Spleen (tissue), 11 donors: ENCODE measurements at regions not wholly inside any gene's neighbourhood (a gene's known extent, or its start where the extent isn't known, plus 50 kb on each side); places are given as distances from the start of the nearest gene placed in this dataset.
"Not testable (repeated sequence)": the region's sequence is repeated elsewhere in the genome, so short reads cannot be mapped to it uniquely, and the experiment has no call there.

Source experiments
- DNase-seq: peaks from one replicate; pipeline ENCODE4 v3.0.0-alpha.2; 2020
- H3K27ac ChIP-seq, 8 donors: fragments of 200-600 bp; sonication (generic) in 7 of 8; 1 replicate in 4 of 8; 2 replicates in 4 of 8; pipeline versions ENCODE4 v1.5.0 to v1.8.0; 2016 to 2021; ENCODE audit warnings: inconsistent platforms in 4 of 8, mild to moderate bottlenecking in 4 of 8, moderate library complexity in 1 of 8
- H3K27me3 ChIP-seq, 7 donors: fragments of 200-600 bp; sonication (generic) in 6 of 7; replicated peaks in 1 of 7; 1 replicate in 4 of 7; 2 replicates in 3 of 7; pipeline versions ENCODE4 v1.5.0 to v1.8.0; 2016 to 2021; ENCODE audit warnings: inconsistent platforms in 3 of 7, mild to moderate bottlenecking in 1 of 7
- H3K36me3 ChIP-seq, 6 donors: fragments of 200-600 bp; sonication (generic) in 5 of 6; 1 replicate in 4 of 6; 2 replicates in 2 of 6; pipeline versions ENCODE4 v1.5.0 to v1.8.0; 2016 to 2021; ENCODE audit warnings: inconsistent platforms in 2 of 6
- H3K4me1 ChIP-seq, 6 donors: fragments of 200-600 bp; sonication (generic) in 5 of 6; 1 replicate in 3 of 6; 2 replicates in 3 of 6; pipeline versions ENCODE4 v1.5.0 to v1.8.0; 2016 to 2021; ENCODE audit warnings: inconsistent platforms in 3 of 6
- H3K4me3 ChIP-seq, 8 donors: fragments of 200-600 bp; sonication (generic) in 7 of 8; 1 replicate in 4 of 8; 2 replicates in 4 of 8; pipeline versions ENCODE4 v1.5.0 to v1.8.0; 2016 to 2021; ENCODE audit warnings: inconsistent platforms in 4 of 8, mild to moderate bottlenecking in 4 of 8, moderate library complexity in 2 of 8
- H3K9me3 ChIP-seq, 8 donors: fragments of 200-600 bp; sonication (generic) in 7 of 8; 1 replicate in 4 of 8; 2 replicates in 4 of 8; pipeline versions ENCODE4 v1.5.0 to v1.8.0; 2016 to 2021; ENCODE audit warnings: inconsistent platforms in 4 of 8
- POLR2A ChIP-seq, 3 donors: fragments of 450-650 bp; IDR thresholded peaks; one replicate each; pipeline ENCODE4 v1.5.1; 2017; ENCODE audit warnings: antibody characterized with exemption in 3 of 3, mild to moderate bottlenecking in 1 of 3
- POLR2AphosphoS5 ChIP-seq, 3 donors: sonication (generic); formaldehyde crosslinking; IDR thresholded peaks; one replicate each; pipeline ENCODE4 v1.5.1; 2017; ENCODE audit warnings: antibody characterized with exemption in 3 of 3
- WGBS, 5 donors: extraction: QIAGEN DNeasy Blood & Tissue Kit in 3 of 5; methylation state at CpG; one replicate each; pipeline versions ENCODE4 v1.1.5 to v1.1.7; 2013 to 2018; 5-methylcytosine and 5-hydroxymethylcytosine counted together
- intact Hi-C: fragments of 100-400 bp; cut with DNase I; formaldehyde crosslinking; loops from one replicate; pipeline ENCODE4 v1.15.0; 2023; ENCODE audit warnings: low total_unique reads
- TF ChIP-seq, protein P1 (sequence below), 11 experiments: fragments of 200-600 bp in 7 of 11; fragments of 450-650 bp in 4 of 11; sonication (generic) in 4 of 11; IDR thresholded peaks in 8 of 11; conservative IDR thresholded peaks in 3 of 11; 1 replicate in 7 of 11; 2 replicates in 4 of 11; pipeline versions ENCODE4 v1.4.0 to v1.8.0; 2016 to 2021; ENCODE audit warnings: antibody characterized with exemption in 11 of 11, inconsistent platforms in 4 of 11, mild to moderate bottlenecking in 1 of 11
- donor health status: healthy with polysubstance abuse.
- donor health status: DM: no; HTN: no; CAD: no; lungs with moderate emphysema.
- donor health status: DM: no; HTN: no; CAD: no.
- donor health status: Bipolar disorder and iron deficiency.
- donor health status: healthy.
- donor health status: DM: no; HTN: no; CAD: no.
- donor health status: DM: yes; HTN: yes; CAD: no.

DNA sequence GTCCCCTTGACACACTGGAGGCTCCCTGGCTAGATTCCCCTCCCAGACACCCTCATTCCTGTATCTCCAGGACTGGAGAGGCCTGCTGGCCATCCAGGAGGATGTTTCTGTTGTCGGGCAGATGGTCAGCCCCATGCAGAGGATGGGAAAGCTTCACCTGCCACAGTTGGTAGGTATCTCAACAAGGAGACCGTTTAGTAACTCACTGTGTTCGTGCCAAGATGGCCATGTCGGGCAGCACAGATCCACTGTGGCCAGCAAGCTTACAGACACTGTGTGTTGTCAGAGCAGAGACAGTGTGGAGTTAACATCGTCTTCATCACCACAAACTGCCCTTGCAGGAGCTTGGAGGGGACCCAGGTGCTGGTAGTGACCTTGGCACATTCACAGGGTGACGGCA is 390.9 kb downstream of the SEC14L1 start:
- peaks cover 6 to 16% (median 11%) of the 10 kb centered on the region in 6 donors for H3K4me1 ChIP-seq
- no peak for DNase-seq
- WGBS, 5 donors, result 83 to 95% (median 85%) methylated on average over 6 of the region's 6 CpGs
- no peak for TF ChIP-seq POLR2A (IDR thresholded peaks at IDR 0.05)
- TF ChIP-seq, protein P1, sequence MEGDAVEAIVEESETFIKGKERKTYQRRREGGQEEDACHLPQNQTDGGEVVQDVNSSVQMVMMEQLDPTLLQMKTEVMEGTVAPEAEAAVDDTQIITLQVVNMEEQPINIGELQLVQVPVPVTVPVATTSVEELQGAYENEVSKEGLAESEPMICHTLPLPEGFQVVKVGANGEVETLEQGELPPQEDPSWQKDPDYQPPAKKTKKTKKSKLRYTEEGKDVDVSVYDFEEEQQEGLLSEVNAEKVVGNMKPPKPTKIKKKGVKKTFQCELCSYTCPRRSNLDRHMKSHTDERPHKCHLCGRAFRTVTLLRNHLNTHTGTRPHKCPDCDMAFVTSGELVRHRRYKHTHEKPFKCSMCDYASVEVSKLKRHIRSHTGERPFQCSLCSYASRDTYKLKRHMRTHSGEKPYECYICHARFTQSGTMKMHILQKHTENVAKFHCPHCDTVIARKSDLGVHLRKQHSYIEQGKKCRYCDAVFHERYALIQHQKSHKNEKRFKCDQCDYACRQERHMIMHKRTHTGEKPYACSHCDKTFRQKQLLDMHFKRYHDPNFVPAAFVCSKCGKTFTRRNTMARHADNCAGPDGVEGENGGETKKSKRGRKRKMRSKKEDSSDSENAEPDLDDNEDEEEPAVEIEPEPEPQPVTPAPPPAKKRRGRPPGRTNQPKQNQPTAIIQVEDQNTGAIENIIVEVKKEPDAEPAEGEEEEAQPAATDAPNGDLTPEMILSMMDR (IDR thresholded peaks at IDR 0.05 in 8 of 11, conservative IDR thresholded peaks at IDR 0.05 in 3 of 11), result no peak
- TF ChIP-seq POLR2AphosphoS5 (IDR thresholded peaks at IDR 0.05), result no peak
- H3K36me3 ChIP-seq, result no peaks in the 10 kb centered on the region
- H3K27me3 ChIP-seq, result peaks cover 4 to 46% (median 26%) of the 10 kb centered on the region in 7 donors
- no peak overlapping the region for H3K4me3 ChIP-seq
- intact Hi-C loops, result no loop called here
- H3K9me3 ChIP-seq, result peaks cover 0 to 13% (median 5%) of the 10 kb centered on the region in 8 donors
- no peak overlapping the region for H3K27ac ChIP-seq

DNA sequence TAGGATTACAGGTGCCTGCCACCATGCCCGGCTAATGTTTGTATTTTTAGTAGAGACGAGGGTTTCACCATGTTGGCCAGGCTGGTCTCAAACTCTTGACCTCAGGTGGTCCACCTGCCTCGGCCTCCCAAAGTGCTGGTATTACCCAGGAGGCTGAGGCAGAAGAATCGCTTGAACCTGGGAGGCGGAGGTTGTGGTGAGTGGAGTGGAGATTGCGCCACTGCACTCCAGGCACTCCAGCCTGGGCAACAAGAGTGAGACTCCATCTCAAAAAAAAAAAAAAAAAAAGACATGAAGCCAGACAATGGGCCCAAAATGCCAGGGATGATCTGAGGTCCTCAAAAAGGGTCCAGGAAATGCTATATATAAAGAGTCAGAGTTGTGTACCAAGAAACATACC is 392.9 kb downstream of the SEC14L1 start:
- Histone ChIP-seq H3K27me3 (peaks cover 4 to 43% (median 15%) of the 10 kb centered on the region in 7 donors), H3K9me3 (peaks cover 0 to 13% (median 5%) of the 10 kb centered on the region in 8 donors)
- H3K4me1 ChIP-seq, H3K36me3 ChIP-seq, H3K4me3 ChIP-seq, H3K27ac ChIP-seq, intact Hi-C loops: not testable (repeated sequence)
- DNase-seq, result peak; percentile 10
- 80 to 98% (median 93%) methylated on average over 6 of the region's 6 CpGs for WGBS, 5 donors

DNA sequence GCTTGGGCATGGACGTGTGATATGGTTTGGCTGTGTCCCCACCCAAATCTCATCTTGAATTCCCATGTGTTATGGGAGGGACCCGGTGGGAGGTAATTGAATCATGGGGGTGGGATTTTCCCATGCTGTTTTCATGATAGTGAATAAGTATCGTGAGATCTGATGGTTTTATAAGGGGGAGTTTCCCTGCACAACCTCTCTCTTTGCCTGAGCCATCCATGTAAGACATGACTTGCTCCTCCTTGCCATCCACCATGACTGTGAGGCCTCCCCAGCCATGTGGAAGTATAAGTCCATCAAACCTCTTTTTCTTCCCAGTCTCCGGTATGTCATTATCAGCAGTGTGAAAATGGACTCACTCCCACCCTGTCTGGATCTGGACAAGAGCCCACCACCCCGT is 393.4 kb downstream of the SEC14L1 start:
- WGBS, 5 donors, result 76 to 91% (median 89%) methylated on average over 5 of the region's 5 CpGs
- Histone ChIP-seq H3K4me1 (peaks cover 0 to 2% (median under 1%) of the 10 kb centered on the region in 6 donors), H3K27ac (no peak overlapping the region), H3K9me3 (peaks cover 0 to 13% (median 5%) of the 10 kb centered on the region in 8 donors), H3K36me3 (no peaks in the 10 kb centered on the region), H3K4me3 (no peak overlapping the region), H3K27me3 (peaks cover 2 to 39% (median 11%) of the 10 kb centered on the region in 7 donors)
- TF ChIP-seq POLR2A (IDR thresholded peaks at IDR 0.05) (no peak), POLR2AphosphoS5 (IDR thresholded peaks at IDR 0.05) (no peak)
- TF ChIP-seq, protein P1 (IDR thresholded peaks at IDR 0.05 in 8 of 11, conservative IDR thresholded peaks at IDR 0.05 in 3 of 11), result no peak
- DNase-seq, result no peak
- intact Hi-C loops, result no loop called here

DNA sequence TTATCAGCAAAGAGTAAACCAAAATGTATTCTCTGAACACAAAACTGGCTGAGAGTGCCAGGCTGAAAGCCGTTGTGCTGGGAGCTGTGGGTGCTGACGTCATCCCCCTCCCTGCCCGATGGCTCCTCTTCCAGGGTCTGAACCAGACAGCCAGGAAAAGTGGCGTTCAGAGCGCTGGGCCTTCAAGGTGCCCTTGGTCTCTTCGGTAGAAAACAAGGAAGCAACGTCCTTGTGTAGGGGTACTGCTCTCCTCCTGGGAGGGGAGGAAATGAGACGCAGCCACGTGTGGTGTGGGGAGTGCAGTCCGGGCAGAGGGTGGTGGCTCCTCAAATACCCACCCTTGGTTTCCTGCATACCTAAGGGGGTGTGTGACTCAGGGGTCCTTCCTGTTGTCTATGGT is 394.7 kb downstream of the SEC14L1 start:
- no peak overlapping the region for H3K27ac ChIP-seq
- TF ChIP-seq POLR2AphosphoS5 (IDR thresholded peaks at IDR 0.05) (no peak), POLR2A (IDR thresholded peaks at IDR 0.05) (no peak)
- TF ChIP-seq, protein P1 (IDR thresholded peaks at IDR 0.05 in 8 of 11, conservative IDR thresholded peaks at IDR 0.05 in 3 of 11), result no peak
- DNase-seq, result peak; percentile 33
- H3K9me3 ChIP-seq, result peaks cover 0 to 13% (median 5%) of the 10 kb centered on the region in 8 donors
- no peaks in the 10 kb centered on the region for H3K36me3 ChIP-seq
- peaks cover 0 to 35% (median 5%) of the 10 kb centered on the region in 7 donors for H3K27me3 ChIP-seq
- H3K4me3 ChIP-seq, result no peak overlapping the region
- 21 to 37% (median 27%) methylated on average over 8 to 10 of the region's 10 CpGs for WGBS, 5 donors
- intact Hi-C loops, result no loop called here
- H3K4me1 ChIP-seq, result no peaks in the 10 kb centered on the region

DNA sequence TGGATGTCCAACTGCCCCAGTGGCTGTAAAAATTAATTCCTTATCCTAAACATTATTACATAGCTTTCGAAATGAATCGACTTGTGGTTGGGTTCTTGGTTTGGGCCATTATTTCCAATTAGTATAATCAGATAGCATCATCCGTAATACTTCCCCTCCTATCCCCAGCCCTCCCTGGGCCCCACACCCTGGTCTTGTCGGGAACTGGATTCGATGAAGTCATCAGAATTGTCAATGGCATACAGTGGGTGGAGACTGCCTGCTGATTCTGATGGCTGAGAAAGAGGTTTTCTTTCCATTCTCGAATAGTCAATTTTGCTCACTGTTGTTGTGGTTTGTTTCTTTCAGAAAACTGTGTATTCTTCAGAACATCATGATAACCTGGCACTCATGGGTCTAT is 395.1 kb downstream of the SEC14L1 start:
- DNase-seq, result peak; percentile 18

More for the DNA sequence above, 395.1 kb downstream of the SEC14L1 start:
- WGBS, 5 donors, result 46 to 76% (median 69%) methylated on average over 6 of the region's 6 CpGs
- Histone ChIP-seq H3K27ac (no peak overlapping the region), H3K9me3 (peaks cover 0 to 13% (median 5%) of the 10 kb centered on the region in 8 donors), H3K27me3 (peaks cover 0 to 37% (median 6%) of the 10 kb centered on the region in 7 donors), H3K36me3 (no peaks in the 10 kb centered on the region), H3K4me3 (no peak overlapping the region), H3K4me1 (no peaks in the 10 kb centered on the region)
- TF ChIP-seq POLR2A (IDR thresholded peaks at IDR 0.05) (no peak), POLR2AphosphoS5 (IDR thresholded peaks at IDR 0.05) (no peak)
- TF ChIP-seq, protein P1 (IDR thresholded peaks at IDR 0.05 in 8 of 11, conservative IDR thresholded peaks at IDR 0.05 in 3 of 11), result no peak
- intact Hi-C loops, result no loop called here
